OCI-LY7 (cell line): ENCODE measurements at regions not wholly inside any gene's neighbourhood (a gene's known extent, or its start where the extent isn't known, plus 50 kb on each side); places are given as distances from the start of the nearest gene placed in this dataset.

ENCODE experiments used
- BruUV-seq: library from RNA; stranded (reverse); fragments of 400-500 nt; replicated peaks from 2 replicates; lab custom pipeline; 2021; lab: Mats Ljungman, UMichigan
- CTCF ChIA-PET: fragments of 300-600 bp; sonication (Branson Sonifier 250); formaldehyde crosslinking; loops from one replicate; lab custom pipeline; 2022; ENCODE audit warnings: antibody characterized with exemption; ENCODE audit not compliant: unreplicated experiment; lab: Charles Lee
- POLR2A ChIA-PET: fragments of 300-600 bp; sonication (Branson Sonifier 250); formaldehyde crosslinking; loops from one replicate; lab custom pipeline; 2022; ENCODE audit warnings: antibody characterized with exemption; lab: Charles Lee
- DNase-seq: peaks from one replicate; pipeline ENCODE4 v3.0.0-alpha.2; 2015; ENCODE audit warnings: low spot score
- H2AFZ ChIP-seq: fragments of 200-600 bp; sonication (generic), shearing (Covaris generic); 2 replicates; pipeline ENCODE4 v1.6.1; 2014; ENCODE audit warnings: mild to moderate bottlenecking, antibody characterized with exemption, low read length, moderate library complexity
- H3K27ac ChIP-seq: fragments of 200-600 bp; sonication (generic); 2 replicates; pipeline ENCODE4 v1.5.1; 2014; ENCODE audit warnings: mixed run types, low read depth, mild to moderate bottlenecking, moderate library complexity, low read length, inconsistent platforms; ENCODE audit not compliant: poor library complexity, severe bottlenecking
- H3K36me3 ChIP-seq: fragments of 200-600 bp; sonication (generic); 2 replicates; pipeline ENCODE4 v1.6.1; 2014; ENCODE audit warnings: mild to moderate bottlenecking, antibody characterized with exemption, low read length, moderate library complexity, mixed read lengths; ENCODE audit not compliant: insufficient read depth
- H3K4me1 ChIP-seq: fragments of 200-600 bp; sonication (generic); 2 replicates; pipeline ENCODE4 v1.5.1; 2014; ENCODE audit warnings: mild to moderate bottlenecking, low read length; ENCODE audit not compliant: insufficient read depth, poor library complexity, severe bottlenecking
- H3K4me2 ChIP-seq: fragments of 200-600 bp; sonication (generic); 2 replicates; pipeline ENCODE4 v1.6.1; 2014; ENCODE audit warnings: mild to moderate bottlenecking, low read length
- H3K4me3 ChIP-seq: fragments of 200-600 bp; sonication (generic); 2 replicates; pipeline ENCODE4 v1.5.1; 2014; ENCODE audit warnings: mild to moderate bottlenecking, low read depth, low read length; ENCODE audit not compliant: poor library complexity, severe bottlenecking
- H3K79me2 ChIP-seq: fragments of 200-600 bp; sonication (generic); 2 replicates; pipeline ENCODE4 v1.6.1; 2016; ENCODE audit warnings: low read depth, mild to moderate bottlenecking, low read length, moderate library complexity, mixed read lengths; ENCODE audit not compliant: insufficient read depth
- H3K9me2 ChIP-seq: fragments of 200-600 bp; sonication (generic); 2 replicates; pipeline ENCODE4 v1.6.1; 2016; ENCODE audit warnings: mild to moderate bottlenecking, low read length, mixed read lengths; ENCODE audit not compliant: insufficient read depth
- H3K9me3 ChIP-seq: fragments of 200-600 bp; sonication (generic); 2 replicates; pipeline ENCODE4 v1.6.1; 2014; ENCODE audit warnings: mild to moderate bottlenecking, mixed run types, low read length, mixed read lengths
- H4K20me1 ChIP-seq: fragments of 200-600 bp; sonication (generic); 2 replicates; pipeline ENCODE4 v1.6.1; 2014; ENCODE audit warnings: mild to moderate bottlenecking, antibody characterized with exemption, low read length, moderate library complexity, mixed read lengths; ENCODE audit not compliant: insufficient read depth
- EZH2phosphoT487 ChIP-seq: fragments of 200-600 bp; sonication (generic); IDR thresholded peaks from 2 replicates; pipeline ENCODE4 v1.6.1; 2018; ENCODE audit warnings: low read depth, borderline replicate concordance, mild to moderate bottlenecking, mixed run types, antibody characterized with exemption, low read length, moderate library complexity, mixed read lengths
- intact Hi-C: fragments of 100-400 bp; cut with micrococcal nuclease; formaldehyde crosslinking; loops from one replicate; pipeline ENCODE4 v1.10.0; 2022; ENCODE audit not compliant: unreplicated experiment
- TF ChIP-seq, protein P1 (sequence below): fragments of 200-600 bp; sonication (generic); conservative IDR thresholded peaks from 2 replicates; pipeline ENCODE4 v1.5.1; 2014; ENCODE audit warnings: mild to moderate bottlenecking, antibody characterized with exemption, low read length, moderate library complexity, mixed read lengths

GRCh38 chr18:70636991-70637390 is 348.1 kb downstream of the SOCS6 start:
- ChIA-PET CTCF (no interaction called here), POLR2A (interaction anchor here (1.1 kb wide), 1 partner anchor 11 kb away, joined by 4 read pairs; no protein-coding TSS in a partner anchor)
- H3K27ac ChIP-seq, result no peak overlapping the region
- no TSS peak for BruUV-seq
- no peak overlapping the region for H2AFZ ChIP-seq
- no peaks in the 10 kb centered on the region for H3K9me2 ChIP-seq
- H3K36me3 ChIP-seq, result no peaks in the 10 kb centered on the region
- no peaks in the 10 kb centered on the region for H3K4me1 ChIP-seq
- H3K4me2 ChIP-seq, result no peak overlapping the region
- no peaks in the 10 kb centered on the region for H3K79me2 ChIP-seq
- no peak overlapping the region for H3K4me3 ChIP-seq
- no peaks in the 10 kb centered on the region for H3K9me3 ChIP-seq
- DNase-seq, result no peak
- intact Hi-C loops, result no loop called here
- H4K20me1 ChIP-seq, result no peaks in the 10 kb centered on the region
- TF ChIP-seq, protein P1, sequence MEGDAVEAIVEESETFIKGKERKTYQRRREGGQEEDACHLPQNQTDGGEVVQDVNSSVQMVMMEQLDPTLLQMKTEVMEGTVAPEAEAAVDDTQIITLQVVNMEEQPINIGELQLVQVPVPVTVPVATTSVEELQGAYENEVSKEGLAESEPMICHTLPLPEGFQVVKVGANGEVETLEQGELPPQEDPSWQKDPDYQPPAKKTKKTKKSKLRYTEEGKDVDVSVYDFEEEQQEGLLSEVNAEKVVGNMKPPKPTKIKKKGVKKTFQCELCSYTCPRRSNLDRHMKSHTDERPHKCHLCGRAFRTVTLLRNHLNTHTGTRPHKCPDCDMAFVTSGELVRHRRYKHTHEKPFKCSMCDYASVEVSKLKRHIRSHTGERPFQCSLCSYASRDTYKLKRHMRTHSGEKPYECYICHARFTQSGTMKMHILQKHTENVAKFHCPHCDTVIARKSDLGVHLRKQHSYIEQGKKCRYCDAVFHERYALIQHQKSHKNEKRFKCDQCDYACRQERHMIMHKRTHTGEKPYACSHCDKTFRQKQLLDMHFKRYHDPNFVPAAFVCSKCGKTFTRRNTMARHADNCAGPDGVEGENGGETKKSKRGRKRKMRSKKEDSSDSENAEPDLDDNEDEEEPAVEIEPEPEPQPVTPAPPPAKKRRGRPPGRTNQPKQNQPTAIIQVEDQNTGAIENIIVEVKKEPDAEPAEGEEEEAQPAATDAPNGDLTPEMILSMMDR, result no peak

- Histone ChIP-seq H4K20me1 (no peaks in the 10 kb centered on the region), H3K79me2 (no peaks in the 10 kb centered on the region), H3K9me2 (no peaks in the 10 kb centered on the region), H3K4me3 (no peak overlapping the region), H3K4me2 (no peak overlapping the region), H3K36me3 (no peaks in the 10 kb centered on the region), H3K27ac (no peak overlapping the region), H3K9me3 (no peaks in the 10 kb centered on the region), H2AFZ (no peak overlapping the region), H3K4me1 (no peaks in the 10 kb centered on the region)
- no TSS peak for BruUV-seq
- no peak for DNase-seq
- ChIA-PET POLR2A (interaction anchor here (0.5 kb wide), 1 partner anchor 180 kb away, joined by 4 read pairs; no protein-coding TSS in a partner anchor), CTCF (no interaction called here)
- intact Hi-C loops, result no loop called here
- TF ChIP-seq, protein P1, result no peak
- no peak for TF ChIP-seq EZH2phosphoT487
Observed at GRCh38 chr18:70634576-70635147, 345.8 kb downstream of the SOCS6 start.

GRCh38 chr18:70627182-70627802 is 338.4 kb downstream of the SOCS6 start:
- no peaks in the 10 kb centered on the region for H3K9me2 ChIP-seq
- TF ChIP-seq, protein P1, result no peak
- TF ChIP-seq EZH2phosphoT487, result no peak
- H3K4me1 ChIP-seq, result no peaks in the 10 kb centered on the region
- no peaks in the 10 kb centered on the region for H4K20me1 ChIP-seq
- no peak for DNase-seq
- H3K79me2 ChIP-seq, result no peaks in the 10 kb centered on the region
- CTCF ChIA-PET, result no interaction called here
- BruUV-seq, result no TSS peak
- no peaks in the 10 kb centered on the region for H3K9me3 ChIP-seq
- POLR2A ChIA-PET, result no interaction called here
- no peak overlapping the region for H3K4me2 ChIP-seq
- intact Hi-C loops, result no loop called here
- H3K27ac ChIP-seq, result no peak overlapping the region
- no peak overlapping the region for H3K4me3 ChIP-seq
- no peak overlapping the region for H2AFZ ChIP-seq
- H3K36me3 ChIP-seq, result no peaks in the 10 kb centered on the region
